B cell (primary cell): ENCODE measurements at regions not wholly inside any gene's neighbourhood (a gene's known extent, or its start where the extent isn't known, plus 50 kb on each side); places are given as distances from the start of the nearest gene placed in this dataset.

Experiments used
- EZH2 ChIP-seq: IDR thresholded peaks from 2 replicates; pipeline ENCODE4 v1.6.1; 2012; ENCODE audit warnings: borderline replicate concordance, low read depth, mild to moderate bottlenecking, moderate library complexity, low read length; ENCODE audit not compliant: insufficient read depth, poor library complexity, severe bottlenecking
- TF ChIP-seq, protein P1 (sequence below): fragments of 200-600 bp; IDR thresholded peaks from one replicate; pipeline ENCODE4 v1.8.0; 2022; ENCODE audit warnings: antibody characterized with exemption, mild to moderate bottlenecking

DNA sequence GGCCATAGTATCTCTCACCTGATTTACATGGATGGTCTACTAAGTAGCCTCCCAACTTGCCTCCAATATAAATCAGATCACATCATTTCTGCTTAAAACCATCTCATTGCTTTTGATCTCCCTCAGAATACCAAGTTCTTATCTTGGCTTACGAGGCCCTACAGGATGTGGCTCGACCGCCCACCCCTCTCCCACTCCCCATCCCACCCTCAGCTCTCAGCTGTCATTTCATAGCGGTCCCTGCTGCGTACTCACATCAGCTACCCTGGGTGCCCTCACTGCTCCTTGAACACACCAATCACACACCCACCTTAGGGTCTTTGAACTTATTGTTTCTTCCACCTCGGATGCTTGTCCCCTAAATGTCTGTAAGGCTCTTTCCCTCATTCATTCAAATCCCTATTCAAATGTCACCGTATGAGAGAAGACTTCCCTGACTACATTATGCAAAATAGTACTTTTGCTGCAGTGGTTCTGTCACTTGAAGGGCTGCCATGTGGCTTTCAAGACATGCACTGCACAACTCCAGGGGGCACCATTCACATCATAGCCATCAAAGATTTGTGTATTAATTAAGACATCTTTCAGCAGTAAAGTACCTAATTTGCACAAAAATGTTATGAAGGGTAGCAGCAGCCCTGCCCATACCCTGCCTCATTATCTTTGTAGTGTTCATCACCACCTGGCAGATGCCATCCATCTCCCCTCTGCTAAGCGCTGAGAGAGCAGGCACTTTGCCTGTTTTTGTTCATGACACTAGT, 171.1 kb downstream of the ENC1 start:
- TF ChIP-seq, protein P1, sequence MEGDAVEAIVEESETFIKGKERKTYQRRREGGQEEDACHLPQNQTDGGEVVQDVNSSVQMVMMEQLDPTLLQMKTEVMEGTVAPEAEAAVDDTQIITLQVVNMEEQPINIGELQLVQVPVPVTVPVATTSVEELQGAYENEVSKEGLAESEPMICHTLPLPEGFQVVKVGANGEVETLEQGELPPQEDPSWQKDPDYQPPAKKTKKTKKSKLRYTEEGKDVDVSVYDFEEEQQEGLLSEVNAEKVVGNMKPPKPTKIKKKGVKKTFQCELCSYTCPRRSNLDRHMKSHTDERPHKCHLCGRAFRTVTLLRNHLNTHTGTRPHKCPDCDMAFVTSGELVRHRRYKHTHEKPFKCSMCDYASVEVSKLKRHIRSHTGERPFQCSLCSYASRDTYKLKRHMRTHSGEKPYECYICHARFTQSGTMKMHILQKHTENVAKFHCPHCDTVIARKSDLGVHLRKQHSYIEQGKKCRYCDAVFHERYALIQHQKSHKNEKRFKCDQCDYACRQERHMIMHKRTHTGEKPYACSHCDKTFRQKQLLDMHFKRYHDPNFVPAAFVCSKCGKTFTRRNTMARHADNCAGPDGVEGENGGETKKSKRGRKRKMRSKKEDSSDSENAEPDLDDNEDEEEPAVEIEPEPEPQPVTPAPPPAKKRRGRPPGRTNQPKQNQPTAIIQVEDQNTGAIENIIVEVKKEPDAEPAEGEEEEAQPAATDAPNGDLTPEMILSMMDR: no peak
- TF ChIP-seq EZH2: no peak
